IPS-15b (cell line): ENCODE measurements at regions not wholly inside any gene's neighbourhood (a gene's known extent, or its start where the extent isn't known, plus 50 kb on each side); places are given as distances from the start of the nearest gene placed in this dataset.
"Not testable (repeated sequence)": the region's sequence is repeated elsewhere in the genome, so short reads cannot be mapped to it uniquely, and the experiment has no call there.

ENCODE experiments used
- H3K27me3 ChIP-seq: one replicate; pipeline ENCODE4 v1.6.1; 2013; ENCODE audit warnings: low read length; ENCODE audit not compliant: control insufficient read depth, insufficient read depth
- H3K36me3 ChIP-seq: one replicate; pipeline ENCODE4 v1.6.1; 2013; ENCODE audit warnings: low read length; ENCODE audit not compliant: control insufficient read depth, insufficient read depth
- H3K4me1 ChIP-seq: one replicate; pipeline ENCODE4 v1.6.1; 2013; ENCODE audit warnings: mild to moderate bottlenecking, low read length; ENCODE audit not compliant: control insufficient read depth, insufficient read depth
- H3K4me3 ChIP-seq: one replicate; pipeline ENCODE4 v1.5.1; 2013; ENCODE audit warnings: low read depth, low read length
- H3K9ac ChIP-seq: one replicate; pipeline ENCODE4 v1.6.1; 2013; ENCODE audit warnings: low read depth, mild to moderate bottlenecking, low read length
- H3K9me3 ChIP-seq: one replicate; pipeline ENCODE4 v1.6.1; 2013; ENCODE audit warnings: mild to moderate bottlenecking, low read length; ENCODE audit not compliant: control insufficient read depth, insufficient read depth

GRCh38 chr4:111115881-111116280 lies 493.0 kb upstream of the PITX2 start:
- Histone ChIP-seq H3K9me3 (no peaks in the 10 kb centered on the region), H3K4me3 (no peak overlapping the region), H3K36me3 (no peaks in the 10 kb centered on the region), H3K27me3 (no peaks in the 10 kb centered on the region), H3K4me1 (no peaks in the 10 kb centered on the region), H3K9ac (no peak overlapping the region)

DNA sequence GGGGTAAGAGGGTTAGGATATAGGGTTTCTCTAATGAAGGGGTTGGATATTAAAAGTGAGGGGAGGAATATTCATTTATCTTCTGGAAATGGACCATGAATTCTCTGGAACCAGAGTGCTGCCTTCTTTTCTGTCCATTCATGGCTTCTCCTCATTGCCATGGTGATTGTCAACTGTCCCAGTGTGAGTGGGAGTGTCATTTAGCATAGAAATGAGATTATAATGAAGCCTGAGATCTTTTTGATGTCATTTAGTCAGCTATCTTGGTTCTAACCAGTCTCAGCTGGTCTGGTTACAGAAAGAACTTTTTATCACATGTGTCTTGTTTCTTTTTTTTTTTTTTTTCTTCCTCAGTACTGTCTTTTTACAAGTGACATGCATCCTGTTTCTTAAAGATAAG lies 497.3 kb upstream of the PITX2 start:
- Histone ChIP-seq H3K9me3 (no peaks in the 10 kb centered on the region), H3K9ac (no peak overlapping the region)

DNA sequence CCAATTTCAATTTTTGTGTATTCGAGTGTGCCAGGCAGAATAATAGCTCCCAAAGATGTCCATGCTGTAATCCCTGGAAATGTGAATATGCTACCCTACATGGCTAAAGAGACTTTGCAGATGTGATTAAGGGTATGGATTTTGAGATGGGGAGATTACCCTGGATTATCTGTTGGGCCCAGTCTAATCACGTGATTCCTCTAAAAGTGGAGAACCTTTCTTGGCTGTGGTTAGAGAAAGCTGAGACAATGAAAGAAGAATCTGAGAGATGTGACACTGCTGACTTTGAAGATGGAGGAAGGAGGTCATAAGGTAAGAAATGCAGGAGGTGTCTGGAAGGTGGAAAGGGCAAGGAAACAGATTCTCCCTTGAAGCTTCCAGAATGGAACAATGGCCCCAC lies 503.5 kb upstream of the PITX2 start:
- Histone ChIP-seq H3K9ac (no peak overlapping the region), H3K4me3 (no peak overlapping the region), H3K4me1 (no peaks in the 10 kb centered on the region), H3K27me3 (no peaks in the 10 kb centered on the region), H3K9me3 (no peaks in the 10 kb centered on the region), H3K36me3 (no peaks in the 10 kb centered on the region)

More for the DNA sequence above, 497.3 kb upstream of the PITX2 start:
- Histone ChIP-seq H3K4me1 (no peaks in the 10 kb centered on the region), H3K36me3 (no peaks in the 10 kb centered on the region), H3K4me3 (no peak overlapping the region), H3K27me3 (no peaks in the 10 kb centered on the region)

DNA sequence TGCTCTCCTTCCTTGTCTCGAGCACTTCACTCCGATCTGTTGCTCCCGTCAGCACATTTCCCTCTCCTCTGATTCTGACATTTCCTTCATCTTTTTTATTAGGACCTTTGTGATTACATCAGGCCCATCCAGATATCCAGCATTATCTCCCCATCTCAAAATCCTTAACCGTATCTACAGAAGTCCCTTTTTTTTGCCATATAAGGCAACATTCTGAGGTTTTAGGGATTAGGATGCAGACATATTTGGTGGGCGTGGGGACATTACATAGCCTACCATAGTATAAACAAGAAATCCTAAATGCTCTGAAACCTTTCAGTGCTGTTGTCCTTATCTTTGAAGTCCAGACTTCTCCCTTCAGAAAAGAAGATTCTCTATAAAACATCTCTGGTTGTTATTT lies 505.0 kb upstream of the PITX2 start:
- Histone ChIP-seq H3K36me3 (no peaks in the 10 kb centered on the region), H3K27me3 (no peaks in the 10 kb centered on the region), H3K4me3 (no peak overlapping the region), H3K4me1 (no peaks in the 10 kb centered on the region), H3K9me3 (no peaks in the 10 kb centered on the region), H3K9ac (no peak overlapping the region)

- H3K36me3 ChIP-seq, result no peaks in the 10 kb centered on the region
- H3K9ac ChIP-seq, result no peak overlapping the region
- H3K27me3 ChIP-seq, result no peaks in the 10 kb centered on the region
- no peaks in the 10 kb centered on the region for H3K4me1 ChIP-seq
- no peak overlapping the region for H3K4me3 ChIP-seq
- no peaks in the 10 kb centered on the region for H3K9me3 ChIP-seq
Observed at GRCh38 chr4:111128327-111128726, 505.4 kb upstream of the PITX2 start.

DNA sequence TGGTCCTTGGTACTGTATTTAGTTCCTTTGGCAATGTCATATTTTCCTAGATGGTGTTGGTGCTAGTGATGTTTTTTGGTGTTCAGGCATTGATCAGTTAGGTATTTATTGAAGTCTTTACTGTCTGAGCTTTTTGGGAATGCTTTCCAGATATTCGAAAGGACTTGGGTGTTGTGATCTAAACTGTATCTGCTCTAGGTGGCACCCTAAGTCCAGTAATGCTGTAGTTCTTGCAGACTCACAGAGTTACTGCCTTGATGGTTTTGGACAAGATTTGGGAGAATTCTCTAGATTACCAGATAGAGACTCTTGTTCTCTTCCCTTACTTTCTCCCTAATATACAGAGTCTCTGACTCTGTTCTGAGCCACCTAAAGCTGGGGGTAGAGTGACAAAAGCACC lies 513.6 kb upstream of the PITX2 start:
- H3K9me3 ChIP-seq, result no peaks in the 10 kb centered on the region
- H3K36me3 ChIP-seq, result no peaks in the 10 kb centered on the region
- no peak overlapping the region for H3K9ac ChIP-seq
- H3K4me3 ChIP-seq, result no peak overlapping the region
- H3K4me1 ChIP-seq, result no peaks in the 10 kb centered on the region
- no peaks in the 10 kb centered on the region for H3K27me3 ChIP-seq

DNA sequence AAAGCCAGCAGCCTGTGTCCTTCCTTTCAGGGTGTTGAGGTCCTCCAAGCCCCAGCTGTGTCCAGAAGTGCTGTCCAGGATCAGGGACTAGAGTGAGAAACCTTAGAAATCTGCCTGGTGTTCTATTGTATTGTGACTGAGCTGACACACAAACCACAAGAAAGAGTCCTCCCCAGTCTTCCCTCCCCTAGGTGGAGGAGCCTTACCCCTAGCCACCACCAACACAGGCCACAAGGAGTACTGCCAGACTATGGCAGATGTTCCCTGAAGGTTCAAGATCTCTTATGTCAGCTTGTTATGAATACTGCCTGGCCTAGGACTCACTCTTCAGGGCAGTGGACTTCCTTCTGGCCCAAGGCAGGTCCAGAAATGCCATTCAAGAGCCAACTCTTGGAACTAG lies 514.1 kb upstream of the PITX2 start:
- Histone ChIP-seq H3K9me3 (no peaks in the 10 kb centered on the region), H3K27me3 (no peaks in the 10 kb centered on the region), H3K36me3 (no peaks in the 10 kb centered on the region), H3K4me3 (no peak overlapping the region), H3K4me1 (no peaks in the 10 kb centered on the region), H3K9ac (no peak overlapping the region)

GRCh38 chr4:111143510-111143909 lies 520.6 kb upstream of the PITX2 start:
- no peaks in the 10 kb centered on the region for H3K27me3 ChIP-seq

GRCh38 chr4:111154934-111155333 lies 532.1 kb upstream of the PITX2 start:
- H3K27me3 ChIP-seq, result no peaks in the 10 kb centered on the region
- H3K4me1 ChIP-seq, result no peaks in the 10 kb centered on the region
- H3K9ac ChIP-seq, result no peak overlapping the region
- no peaks in the 10 kb centered on the region for H3K36me3 ChIP-seq
- peaks cover 7% of the 10 kb centered on the region for H3K9me3 ChIP-seq
- H3K4me3 ChIP-seq, result no peak overlapping the region

More at GRCh38 chr4:111143510-111143909, 520.6 kb upstream of the PITX2 start:
- H3K9me3 ChIP-seq, result no peaks in the 10 kb centered on the region
- H3K9ac ChIP-seq, result no peak overlapping the region
- H3K36me3 ChIP-seq, result no peaks in the 10 kb centered on the region
- no peaks in the 10 kb centered on the region for H3K4me1 ChIP-seq
- H3K4me3 ChIP-seq, result no peak overlapping the region

- not testable (repeated sequence) for H3K9me3 ChIP-seq, H3K36me3 ChIP-seq, H3K27me3 ChIP-seq, H3K4me1 ChIP-seq, H3K9ac ChIP-seq, H3K4me3 ChIP-seq
Observed at GRCh38 chr4:111164556-111164955, 541.7 kb upstream of the PITX2 start.

- no peaks in the 10 kb centered on the region for H3K4me1 ChIP-seq
- H3K27me3 ChIP-seq, result no peaks in the 10 kb centered on the region
- H3K9me3 ChIP-seq, result no peaks in the 10 kb centered on the region
- no peak overlapping the region for H3K9ac ChIP-seq
- H3K36me3 ChIP-seq, result no peaks in the 10 kb centered on the region
- H3K4me3 ChIP-seq, result no peak overlapping the region
Observed at GRCh38 chr4:111174331-111174730, 551.5 kb upstream of the PITX2 start.

DNA sequence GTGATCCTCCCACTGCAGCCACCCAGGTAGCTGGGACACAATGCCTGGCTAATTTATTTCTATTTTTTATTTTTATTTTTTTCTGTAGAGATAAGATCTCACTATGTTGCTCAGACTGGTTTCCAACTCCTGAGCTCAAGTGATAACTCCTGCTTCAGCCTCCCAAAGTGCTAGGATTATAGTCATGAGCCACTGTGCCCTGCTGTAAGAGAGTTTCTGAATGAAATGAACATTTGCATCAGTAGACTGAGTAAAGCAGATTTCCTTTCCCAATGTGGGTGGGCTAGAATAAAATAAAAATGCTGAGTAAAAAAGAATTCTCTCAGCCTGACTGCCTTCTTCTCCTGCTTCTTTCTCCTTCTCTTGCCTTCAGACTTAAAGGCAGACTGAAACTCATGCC lies 555.4 kb upstream of the PITX2 start:
- no peak overlapping the region for H3K4me3 ChIP-seq
- H3K27me3 ChIP-seq, result no peaks in the 10 kb centered on the region
- H3K36me3 ChIP-seq, result no peaks in the 10 kb centered on the region
- no peaks in the 10 kb centered on the region for H3K9me3 ChIP-seq
- H3K9ac ChIP-seq, result no peak overlapping the region
- H3K4me1 ChIP-seq, result no peaks in the 10 kb centered on the region

DNA sequence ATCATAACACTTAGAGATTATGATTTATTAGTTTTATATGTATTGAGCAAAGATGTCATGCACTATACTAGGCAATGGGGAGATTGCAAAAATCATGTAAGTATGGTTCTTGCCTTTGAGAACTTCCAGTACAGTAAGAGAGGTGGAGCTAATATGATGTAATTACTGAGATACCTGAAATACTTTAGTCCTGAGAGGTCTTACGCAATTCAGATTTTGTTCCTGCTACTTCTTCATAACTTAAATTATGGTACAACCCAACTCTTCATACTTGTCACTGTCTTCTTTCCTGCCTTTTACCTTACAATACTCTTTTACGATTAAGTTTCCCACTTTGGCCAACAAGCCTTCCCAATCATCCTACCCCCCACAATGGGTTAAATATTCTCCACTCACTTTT lies 564.2 kb upstream of the PITX2 start:
- H3K4me1 ChIP-seq, result no peaks in the 10 kb centered on the region
- no peaks in the 10 kb centered on the region for H3K36me3 ChIP-seq
- no peak overlapping the region for H3K9ac ChIP-seq
- H3K4me3 ChIP-seq, result no peak overlapping the region
- no peaks in the 10 kb centered on the region for H3K27me3 ChIP-seq
- H3K9me3 ChIP-seq, result no peaks in the 10 kb centered on the region
